A673 (cell line): ENCODE measurements at regions not wholly inside any gene's neighbourhood (a gene's known extent, or its start where the extent isn't known, plus 50 kb on each side); places are given as distances from the start of the nearest gene placed in this dataset.

Experiments
- BruUV-seq: library from RNA; stranded (reverse); fragments of 400-500 nt; replicated peaks from 2 replicates; lab custom pipeline; 2021; lab: Mats Ljungman, UMichigan
- CTCF ChIA-PET: fragments of 300-600 bp; sonication (Branson Sonifier 250); formaldehyde crosslinking; loops from one replicate; lab custom pipeline; 2022; ENCODE audit warnings: antibody characterized with exemption; lab: Charles Lee
- POLR2A ChIA-PET: fragments of 300-600 bp; sonication (Branson Sonifier 250); formaldehyde crosslinking; loops from one replicate; lab custom pipeline; 2022; ENCODE audit warnings: antibody characterized with exemption; ENCODE audit not compliant: low non-redundant PET; lab: Charles Lee
- DNase-seq: peaks from one replicate; pipeline ENCODE4 v3.0.0-alpha.2; 2015; ENCODE audit warnings: low spot score
- H3K27ac ChIP-seq: fragments of 200-600 bp; sonication (generic); 2 replicates; pipeline ENCODE4 v1.5.1; 2016; ENCODE audit warnings: mixed run types, low read depth, mild to moderate bottlenecking, mixed read lengths, antibody characterized with exemption, low read length; ENCODE audit not compliant: poor library complexity, severe bottlenecking
- H3K27me3 ChIP-seq: fragments of 200-600 bp; sonication (generic); replicated peaks from 2 replicates; pipeline ENCODE4 v1.6.1; 2017; ENCODE audit warnings: mixed run types, low read depth, mild to moderate bottlenecking, mixed read lengths, antibody characterized with exemption, low read length; ENCODE audit not compliant: insufficient read depth, poor library complexity
- H3K36me3 ChIP-seq: fragments of 200-600 bp; sonication (generic); 2 replicates; pipeline ENCODE4 v1.6.1; 2016; ENCODE audit warnings: mixed run types, mild to moderate bottlenecking, mixed read lengths, antibody characterized with exemption, low read length; ENCODE audit not compliant: insufficient read depth, poor library complexity, severe bottlenecking
- H3K4me1 ChIP-seq: fragments of 200-600 bp; sonication (generic); 2 replicates; pipeline ENCODE4 v1.6.1; 2017; ENCODE audit warnings: mixed run types, mild to moderate bottlenecking, mixed read lengths, antibody characterized with exemption, low read length; ENCODE audit not compliant: insufficient read depth, poor library complexity, severe bottlenecking
- H3K4me3 ChIP-seq: fragments of 200-600 bp; sonication (generic); 2 replicates; pipeline ENCODE4 v1.5.1; 2016; ENCODE audit warnings: low read depth, mixed run types, mild to moderate bottlenecking, mixed read lengths, low read length; ENCODE audit not compliant: poor library complexity, severe bottlenecking
- H3K9me3 ChIP-seq: fragments of 200-600 bp; sonication (generic); 2 replicates; pipeline ENCODE4 v1.6.1; 2016; ENCODE audit warnings: mixed run types, low read depth, mild to moderate bottlenecking, mixed read lengths, antibody characterized with exemption, low read length; ENCODE audit not compliant: poor library complexity, severe bottlenecking
- CTCF ChIP-seq: fragments of 300-800, 200-600 bp; sonication (generic); conservative IDR thresholded peaks from 2 replicates; pipeline ENCODE4 v1.5.1; 2017; ENCODE audit warnings: low read depth, mild to moderate bottlenecking, antibody characterized with exemption, low read length, moderate library complexity, mixed read lengths
- EZH2 ChIP-seq: fragments of 200-600 bp; sonication (generic); IDR thresholded peaks from 2 replicates; pipeline ENCODE4 v1.6.1; 2017; ENCODE audit warnings: borderline replicate concordance, low read depth, mild to moderate bottlenecking, mixed read lengths, antibody characterized with exemption, low read length; ENCODE audit not compliant: poor library complexity, severe bottlenecking
- intact Hi-C: fragments of 100-400 bp; cut with micrococcal nuclease; formaldehyde crosslinking; loops from one replicate; pipeline ENCODE4 v1.10.0; 2022; ENCODE audit not compliant: unreplicated experiment

DNA sequence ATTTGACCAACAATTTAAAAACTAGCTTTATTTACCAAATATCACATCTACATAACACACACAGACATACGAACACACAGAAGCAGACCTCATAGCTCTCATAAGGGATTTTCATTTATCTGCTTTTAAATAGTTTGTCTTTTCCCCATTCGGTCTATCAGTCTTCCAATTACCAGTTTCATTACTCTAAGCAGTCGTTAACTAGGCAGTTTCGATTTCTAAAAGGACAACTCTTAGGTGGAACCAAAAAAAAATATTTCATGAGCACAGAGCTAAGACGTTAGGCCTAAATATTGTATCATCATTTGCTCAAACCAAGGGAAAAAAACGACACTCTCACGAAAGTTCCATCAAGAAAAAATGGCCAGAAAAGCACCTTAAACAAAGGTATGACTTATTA, 228.4 kb downstream of the SPANXN1 start:
- H3K27me3 ChIP-seq: no peaks in the 10 kb centered on the region
- H3K9me3 ChIP-seq: peaks cover 10% of the 10 kb centered on the region
- BruUV-seq: no TSS peak
- no peak overlapping the region for H3K4me3 ChIP-seq
- no peaks in the 10 kb centered on the region for H3K4me1 ChIP-seq
- intact Hi-C loops: no loop called here
- no peak for TF ChIP-seq CTCF
- TF ChIP-seq EZH2: no peak
- no peak for DNase-seq
- ChIA-PET POLR2A (no interaction called here), CTCF (no interaction called here)
- no peaks in the 10 kb centered on the region for H3K36me3 ChIP-seq
- no peak overlapping the region for H3K27ac ChIP-seq

GRCh38 chrX:145484740-145485139, 237.4 kb downstream of the SPANXN1 start:
- Histone ChIP-seq H3K4me1 (no peaks in the 10 kb centered on the region), H3K27me3 (no peaks in the 10 kb centered on the region), H3K36me3 (no peaks in the 10 kb centered on the region), H3K4me3 (no peak overlapping the region), H3K9me3 (peaks cover under 1% of the 10 kb centered on the region), H3K27ac (no peak overlapping the region)
- ChIA-PET POLR2A (no interaction called here), CTCF (no interaction called here)
- no peak for DNase-seq
- no TSS peak for BruUV-seq
- intact Hi-C loops: no loop called here
- TF ChIP-seq CTCF: no peak
- no peak for TF ChIP-seq EZH2

- H3K4me1 ChIP-seq: no peaks in the 10 kb centered on the region
- H3K27ac ChIP-seq: no peak overlapping the region
- DNase-seq: no peak
- POLR2A ChIA-PET: no interaction called here
- no peaks in the 10 kb centered on the region for H3K27me3 ChIP-seq
- intact Hi-C loops: no loop called here
- H3K4me3 ChIP-seq: no peak overlapping the region
- H3K9me3 ChIP-seq: peaks cover 20% of the 10 kb centered on the region
- TF ChIP-seq CTCF (no peak), EZH2 (no peak)
- no peaks in the 10 kb centered on the region for H3K36me3 ChIP-seq
- no TSS peak for BruUV-seq
- CTCF ChIA-PET: no interaction called here
Measured at GRCh38 chrX:145502670-145503069, 255.4 kb downstream of the SPANXN1 start.
